Activated CD4-positive, alpha-beta T cell treated with anti-CD3 and anti-CD28 coated beads, Interleukin-10, Interleukin-2, amounts not matched to agents 100 ng/mL and 50 ng/mL, durations not matched to agents 16 hours and 8 hours (primary cell): ENCODE measurements at regions not wholly inside any gene's neighbourhood (a gene's known extent, or its start where the extent isn't known, plus 50 kb on each side); places are given as distances from the start of the nearest gene placed in this dataset.

Experiments
- DNase-seq: peaks from one replicate; pipeline ENCODE4 v3.0.0-alpha.2; 2020

GRCh38 chr6:2502096-2502997 is 248.4 kb downstream of the MYLK4 start:
- DNase-seq = no peak

GRCh38 chr6:2497922-2498623 is 252.6 kb downstream of the MYLK4 start:
- no peak for DNase-seq

- DNase-seq = no peak
Measured at GRCh38 chr6:2496291-2496690, 250.9 kb upstream of the GMDS start.

GRCh38 chr6:2492686-2493523 is 247.5 kb upstream of the GMDS start:
- DNase-seq = no peak

GRCh38 chr6:2491137-2491536 is 245.7 kb upstream of the GMDS start:
- DNase-seq = no peak

GRCh38 chr6:2488578-2488977 is 243.2 kb upstream of the GMDS start:
- DNase-seq = no peak

- no peak for DNase-seq
Measured at GRCh38 chr6:2485116-2485515, 239.7 kb upstream of the GMDS start.

GRCh38 chr6:2482773-2483172 is 237.4 kb upstream of the GMDS start:
- DNase-seq = no peak

- no peak for DNase-seq
Measured at GRCh38 chr6:2481307-2481706, 235.9 kb upstream of the GMDS start.

- no peak for DNase-seq
Measured at GRCh38 chr6:2480267-2480966, 235.0 kb upstream of the GMDS start.

- no peak for DNase-seq
Measured at GRCh38 chr6:2478200-2478599, 232.8 kb upstream of the GMDS start.

GRCh38 chr6:2477666-2478065 is 232.3 kb upstream of the GMDS start:
- DNase-seq = no peak

- DNase-seq = no peak
Measured at GRCh38 chr6:2477250-2477649, 231.8 kb upstream of the GMDS start.

GRCh38 chr6:2476376-2476775 is 231.0 kb upstream of the GMDS start:
- no peak for DNase-seq

- no peak for DNase-seq
Measured at GRCh38 chr6:2471472-2471871, 226.1 kb upstream of the GMDS start.

- DNase-seq = no peak
Measured at GRCh38 chr6:2469428-2469827, 224.0 kb upstream of the GMDS start.

- DNase-seq = no peak
Measured at GRCh38 chr6:2468601-2468955, 223.2 kb upstream of the GMDS start.

- no peak for DNase-seq
Measured at GRCh38 chr6:2467929-2468600, 222.7 kb upstream of the GMDS start.

GRCh38 chr6:2465336-2465735 is 219.9 kb upstream of the GMDS start:
- DNase-seq = no peak

- no peak for DNase-seq
Measured at GRCh38 chr6:2464641-2465040, 219.2 kb upstream of the GMDS start.

- no peak for DNase-seq
Measured at GRCh38 chr6:2462831-2463230, 217.4 kb upstream of the GMDS start.

GRCh38 chr6:2460216-2460745 is 214.9 kb upstream of the GMDS start:
- DNase-seq = no peak
